ENCODE measurements at regions not wholly inside any gene's neighbourhood (a gene's known extent, or its start where the extent isn't known, plus 50 kb on each side); places are given as distances from the start of the nearest gene placed in this dataset.

- no peak overlapping the region for H4K5ac ChIP-seq (ENCODE audit: low read depth, low read length)
- POLR2A ChIA-PET (ENCODE audit: unreplicated experiment) = no interaction called here
- ATAC-seq (ENCODE audit: low read depth) = no peak; the same call in none of the 2 replicates
- no peak overlapping the region for H2AK9ac ChIP-seq (replicated peaks; ENCODE audit: low read depth, low read length, poor library complexity)
- no peak overlapping the region for H3K4me3 ChIP-seq (ENCODE audit: insufficient read depth, low read depth, low read length)
- in situ Hi-C loops (cut with MboI; ENCODE audit: low sequenced_read_pairs) = no loop called here
- no peak for TF ChIP-seq MAFK (IDR thresholded peaks at IDR 0.05; ENCODE audit: low read depth, low read length)
- TF ChIP-seq RFX5 (IDR thresholded peaks at IDR 0.05; ENCODE audit: low read depth, low read length) = no peak
- no peak for TF ChIP-seq MAZ (IDR thresholded peaks at IDR 0.05; ENCODE audit: borderline replicate concordance, low read depth, low read length)
- TF ChIP-seq SMC3 (IDR thresholded peaks at IDR 0.05; ENCODE audit: low read depth, low read length) = no peak
- TF ChIP-seq RCOR1 (IDR thresholded peaks at IDR 0.05; ENCODE audit: insufficient replicate concordance, low read length) = no peak
- no peaks in the 10 kb centered on the region for H3K79me1 ChIP-seq (ENCODE audit: low read depth in 1 of 2, low read length in 2 of 2)
- H3K9ac ChIP-seq (ENCODE audit: low read depth, low read length) = no peak overlapping the region
- no peaks in the 10 kb centered on the region for H4K20me1 ChIP-seq (ENCODE audit: insufficient read depth, low read length)
- no peak overlapping the region for H3K27ac ChIP-seq (ENCODE audit: insufficient read depth, low read length)
- no peak overlapping the region for H4K8ac ChIP-seq (ENCODE audit: low read depth in 2 of 2, low read length in 2 of 2)
- intact Hi-C loops (cut with micrococcal nuclease) = no loop called here
- WGBS, 2 experiments (ENCODE audit: extremely low coverage in 2 of 2, insufficient read length in 1 of 2) = 100% methylated on average over 1 of the region's 3 CpGs; no CpG with 5 or more reads in 1 of the 2 experiments
- no peak overlapping the region for H3K4me2 ChIP-seq (ENCODE audit: low read depth, low read length)
- H3K56ac ChIP-seq (ENCODE audit: extremely low read depth, insufficient read depth, low read length) = no peak overlapping the region
- no peaks in the 10 kb centered on the region; the same call in 1 of the 2 replicates for H3K4me1 ChIP-seq (ENCODE audit: control insufficient read depth, insufficient read depth, low read length)
- dilution Hi-C loops (cut with HindIII; ENCODE audit: low sequenced_read_pairs, unreplicated experiment) = no loop called here
- no peak overlapping the region for H3K14ac ChIP-seq (replicated peaks; ENCODE audit: low read depth, low read length)
- no peak overlapping the region for H3K23ac ChIP-seq (ENCODE audit: low read depth, low read length)
- H3K9me1 ChIP-seq (ENCODE audit: insufficient read depth, low read length) = no peaks in the 10 kb centered on the region
- no peaks in the 10 kb centered on the region for H3K36me3 ChIP-seq (ENCODE audit: control insufficient read depth, insufficient read depth, low read length)
- H2AFZ ChIP-seq (replicated peaks; ENCODE audit: low read length, poor library complexity) = no peak overlapping the region
- no peaks in the 10 kb centered on the region for H3K27me3 ChIP-seq (ENCODE audit: control insufficient read depth, insufficient read depth, low read length)
- no peaks in the 10 kb centered on the region for H3K9me3 ChIP-seq (ENCODE audit: control insufficient read depth, insufficient read depth, low read length)
- no peak overlapping the region for H3K18ac ChIP-seq (ENCODE audit: low read depth, low read length)
- no TSS peak for BruUV-seq (replicated peaks)
- CTCF ChIA-PET = no interaction called here
- H2BK15ac ChIP-seq (ENCODE audit: low read depth, low read length) = no peak overlapping the region
- H2AK5ac ChIP-seq (ENCODE audit: low read depth, low read length) = no peak overlapping the region
- peak; percentile 34 for DNase-seq
- H2BK120ac ChIP-seq (ENCODE audit: low read depth, low read length) = no peak overlapping the region
- H2BK5ac ChIP-seq (ENCODE audit: low read depth, low read length, poor library complexity, severe bottlenecking) = no peak overlapping the region
- H4K91ac ChIP-seq (ENCODE audit: insufficient read depth, low read depth, low read length) = no peak overlapping the region
- no peak overlapping the region for H2BK20ac ChIP-seq (ENCODE audit: low read depth, low read length)
- H3K4ac ChIP-seq (ENCODE audit: low read depth, low read length) = no peak overlapping the region
Measured at GRCh38 chr3:166456286-166456685, 619.1 kb upstream of the BCHE start.

Measured in IMR-90 (cell line).